Body of pancreas (tissue), 4 donors: ENCODE measurements at regions not wholly inside any gene's neighbourhood (a gene's known extent, or its start where the extent isn't known, plus 50 kb on each side); places are given as distances from the start of the nearest gene placed in this dataset.

Experiments used
- ATAC-seq: fragments of 150-250 bp; one replicate; pipeline ENCODE4 v1.9.1; 2016
- DNase-seq, 4 donors: peaks; one replicate each; pipeline ENCODE4 v3.0.0-alpha.2; 2019
- H3K27ac ChIP-seq, 4 donors: fragments of 200-600 bp; sonication (generic); 1 replicate in 3 of 4; 2 replicates in 1 of 4; pipeline versions ENCODE4 v1.5.1 to v1.6.1; 2016 to 2019; ENCODE audit warnings: mild to moderate bottlenecking in 1 of 4, mixed read lengths in 1 of 4, moderate library complexity in 1 of 4
- H3K27me3 ChIP-seq, 2 donors: fragments of 200-600 bp; sonication (generic); one replicate each; pipeline ENCODE4 v1.6.0; 2016; ENCODE audit warnings: mild to moderate bottlenecking in 1 of 2
- H3K36me3 ChIP-seq, 2 donors: fragments of 200-600 bp; sonication (generic); replicated peaks in 1 of 2; 2 replicates each; pipeline ENCODE4 v1.5.1; 2016; ENCODE audit warnings: low read depth in 2 of 2; ENCODE audit not compliant: insufficient read depth in 1 of 2
- H3K4me1 ChIP-seq: fragments of 200-600 bp; sonication (generic); one replicate; pipeline ENCODE4 v1.6.0; 2016
- H3K4me3 ChIP-seq, 2 donors: fragments of 200-600 bp; sonication (generic); 1 replicate in 1 of 2; 2 replicates in 1 of 2; pipeline ENCODE4 v1.5.1; 2016 to 2019
- H3K9me3 ChIP-seq, 3 donors: fragments of 200-600 bp; sonication (generic); 1 replicate in 2 of 3; 2 replicates in 1 of 3; pipeline ENCODE4 v1.5.1; 2016
- POLR2A ChIP-seq, 3 donors: fragments of 450-650 bp; IDR thresholded peaks; one replicate each; pipeline ENCODE4 v1.6.1; 2016; ENCODE audit warnings: antibody characterized with exemption in 3 of 3, mild to moderate bottlenecking in 2 of 3
- WGBS, 2 donors: methylation state at CpG; one replicate each; pipeline ENCODE4 v1.1.5; 2017; 5-methylcytosine and 5-hydroxymethylcytosine counted together
- intact Hi-C: fragments of 100-400 bp; cut with DNase I; formaldehyde crosslinking; loops from one replicate; pipeline ENCODE4 v1.15.1; 2023
- TF ChIP-seq, protein P1 (sequence below), 7 experiments: fragments of 450-650 bp in 4 of 7; fragments of 200-600 bp in 3 of 7; sonication (generic) in 3 of 7; IDR thresholded peaks; one replicate each; pipeline ENCODE4 v1.5.1; 2016 to 2019; ENCODE audit warnings: antibody characterized with exemption in 7 of 7

- ATAC-seq (peak; percentile 67), DNase-seq (peak; percentile 33 to 83 (median 54))
- Histone ChIP-seq H3K27ac (peak overlapping the region in 2 of 4 donors; percentile 36 to 69), H3K9me3 (no peaks in the 10 kb centered on the region), H3K27me3 (no peaks in the 10 kb centered on the region), H3K36me3 (no peaks in the 10 kb centered on the region), H3K4me3 (no peak overlapping the region), H3K4me1 (peaks cover 5% of the 10 kb centered on the region)
- WGBS, 2 donors = 56 to 74% methylated on average over 22 of the region's 22 CpGs
- TF ChIP-seq POLR2A (IDR thresholded peaks at IDR 0.05) = peak in 2 of 3 donors; percentile 12 to 28
- TF ChIP-seq, protein P1, sequence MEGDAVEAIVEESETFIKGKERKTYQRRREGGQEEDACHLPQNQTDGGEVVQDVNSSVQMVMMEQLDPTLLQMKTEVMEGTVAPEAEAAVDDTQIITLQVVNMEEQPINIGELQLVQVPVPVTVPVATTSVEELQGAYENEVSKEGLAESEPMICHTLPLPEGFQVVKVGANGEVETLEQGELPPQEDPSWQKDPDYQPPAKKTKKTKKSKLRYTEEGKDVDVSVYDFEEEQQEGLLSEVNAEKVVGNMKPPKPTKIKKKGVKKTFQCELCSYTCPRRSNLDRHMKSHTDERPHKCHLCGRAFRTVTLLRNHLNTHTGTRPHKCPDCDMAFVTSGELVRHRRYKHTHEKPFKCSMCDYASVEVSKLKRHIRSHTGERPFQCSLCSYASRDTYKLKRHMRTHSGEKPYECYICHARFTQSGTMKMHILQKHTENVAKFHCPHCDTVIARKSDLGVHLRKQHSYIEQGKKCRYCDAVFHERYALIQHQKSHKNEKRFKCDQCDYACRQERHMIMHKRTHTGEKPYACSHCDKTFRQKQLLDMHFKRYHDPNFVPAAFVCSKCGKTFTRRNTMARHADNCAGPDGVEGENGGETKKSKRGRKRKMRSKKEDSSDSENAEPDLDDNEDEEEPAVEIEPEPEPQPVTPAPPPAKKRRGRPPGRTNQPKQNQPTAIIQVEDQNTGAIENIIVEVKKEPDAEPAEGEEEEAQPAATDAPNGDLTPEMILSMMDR (IDR thresholded peaks at IDR 0.05) = no peak
- intact Hi-C loops = no loop called here
Observed at GRCh38 chr1:234772345-234773147, 162.6 kb upstream of the IRF2BP2 start.

GRCh38 chr1:234771642-234772344 lies 161.8 kb upstream of the IRF2BP2 start:
- H3K27me3 ChIP-seq = no peaks in the 10 kb centered on the region
- H3K9me3 ChIP-seq = no peaks in the 10 kb centered on the region
- ATAC-seq (no peak), DNase-seq (no peak)
- no peak for TF ChIP-seq POLR2A (IDR thresholded peaks at IDR 0.05)
- TF ChIP-seq, protein P1 (IDR thresholded peaks at IDR 0.05) = no peak
- no peaks in the 10 kb centered on the region for H3K36me3 ChIP-seq
- 71 to 80% methylated on average over 10 of the region's 10 CpGs for WGBS, 2 donors
- no peak overlapping the region for H3K4me3 ChIP-seq
- peak overlapping the region in 2 of 4 donors; percentile 36 to 69 for H3K27ac ChIP-seq
- peaks cover 7% of the 10 kb centered on the region for H3K4me1 ChIP-seq
- intact Hi-C loops = no loop called here

DNA sequence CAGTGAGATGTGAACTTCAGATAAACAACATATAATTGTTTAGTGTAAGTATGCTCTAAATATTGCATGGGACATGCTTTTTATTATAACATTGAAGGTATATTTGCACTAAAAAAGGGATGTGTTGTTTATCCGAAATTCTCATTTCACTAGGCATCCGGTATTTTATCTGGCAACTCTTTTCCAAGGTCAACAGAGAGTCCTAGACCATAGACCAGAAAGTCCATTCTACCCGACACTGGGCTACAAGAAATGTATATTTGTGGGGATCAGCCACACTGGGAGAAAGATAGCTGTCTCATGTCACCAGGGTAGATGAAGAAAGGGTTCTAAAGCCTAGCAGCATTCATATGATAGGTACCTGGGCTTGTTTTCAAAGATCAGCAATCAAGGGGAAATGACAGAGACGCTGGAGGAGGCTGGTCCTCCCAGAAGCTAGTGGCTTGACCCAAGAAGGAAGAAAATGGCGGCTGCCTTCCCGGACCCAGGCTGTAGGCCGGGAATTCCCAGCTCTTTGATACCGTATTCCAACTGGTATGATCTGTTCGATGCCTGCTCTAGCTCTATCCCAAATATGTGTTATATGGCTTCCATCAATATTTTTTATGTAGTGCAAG lies 161.1 kb upstream of the IRF2BP2 start:
- DNase-seq (no peak), ATAC-seq (no peak)
- intact Hi-C loops = no loop called here
- Histone ChIP-seq H3K9me3 (no peaks in the 10 kb centered on the region), H3K36me3 (no peaks in the 10 kb centered on the region), H3K4me1 (peaks cover 7% of the 10 kb centered on the region), H3K27me3 (no peaks in the 10 kb centered on the region), H3K4me3 (no peak overlapping the region), H3K27ac (no peak overlapping the region)
- TF ChIP-seq POLR2A (IDR thresholded peaks at IDR 0.05) = no peak
- TF ChIP-seq, protein P1 (IDR thresholded peaks at IDR 0.05) = no peak
- WGBS, 2 donors = 90 to 91% methylated on average over 9 of the region's 9 CpGs

- no peak for DNase-seq
- Histone ChIP-seq H3K9me3 (no peaks in the 10 kb centered on the region), H3K36me3 (no peaks in the 10 kb centered on the region), H3K4me3 (no peak overlapping the region), H3K4me1 (peaks cover 7% of the 10 kb centered on the region), H3K27ac (no peak overlapping the region), H3K27me3 (no peaks in the 10 kb centered on the region)
- no peak for TF ChIP-seq POLR2A (IDR thresholded peaks at IDR 0.05)
- TF ChIP-seq, protein P1 (IDR thresholded peaks at IDR 0.05) = no peak
- no peak for ATAC-seq
- intact Hi-C loops = no loop called here
- WGBS, 2 donors = 83 to 85% methylated on average over 24 to 25 of the region's 25 CpGs
Observed at GRCh38 chr1:234769986-234770795, 160.2 kb upstream of the IRF2BP2 start.
